ENCODE measurements at regions not wholly inside any gene's neighbourhood (a gene's known extent, or its start where the extent isn't known, plus 50 kb on each side); places are given as distances from the start of the nearest gene placed in this dataset.
"Not testable (repeated sequence)": the region's sequence is repeated elsewhere in the genome, so short reads cannot be mapped to it uniquely, and the experiment has no call there.

GRCh38 chr2:180240774-180241173 is 233.7 kb upstream of the CWC22 start:
- H3K9me3 Mint-ChIP-seq (ENCODE audit: unreplicated experiment), result no peaks in the 10 kb centered on the region
- peaks cover 2% of the 10 kb centered on the region for H3K4me1 Mint-ChIP-seq (ENCODE audit: unreplicated experiment)
- DNase-seq (ENCODE audit: extremely low spot score, unreplicated experiment), result no peak
- H3K27ac Mint-ChIP-seq (ENCODE audit: unreplicated experiment), result no peak overlapping the region
- TF ChIP-seq CTCF (IDR thresholded peaks at IDR 0.05), result peak; percentile 54
- H3K4me3 Mint-ChIP-seq (ENCODE audit: unreplicated experiment), result no peak overlapping the region
- H3K27me3 Mint-ChIP-seq (ENCODE audit: unreplicated experiment), result no peaks in the 10 kb centered on the region
- no peaks in the 10 kb centered on the region for H3K36me3 Mint-ChIP-seq (ENCODE audit: unreplicated experiment)

- TF ChIP-seq CTCF (IDR thresholded peaks at IDR 0.05), result no peak
- no peaks in the 10 kb centered on the region for H3K9me3 Mint-ChIP-seq (ENCODE audit: unreplicated experiment)
- no peaks in the 10 kb centered on the region for H3K36me3 Mint-ChIP-seq (ENCODE audit: unreplicated experiment)
- H3K4me3 Mint-ChIP-seq (ENCODE audit: unreplicated experiment), result no peak overlapping the region
- peaks cover 2% of the 10 kb centered on the region for H3K4me1 Mint-ChIP-seq (ENCODE audit: unreplicated experiment)
- H3K27me3 Mint-ChIP-seq (ENCODE audit: unreplicated experiment), result no peaks in the 10 kb centered on the region
- H3K27ac Mint-ChIP-seq (ENCODE audit: unreplicated experiment), result no peak overlapping the region
- DNase-seq (ENCODE audit: extremely low spot score, unreplicated experiment), result no peak
Observed at GRCh38 chr2:180238729-180239128, 231.6 kb upstream of the CWC22 start.

GRCh38 chr2:180236061-180236460 is 229.0 kb upstream of the CWC22 start:
- H3K4me3 Mint-ChIP-seq (ENCODE audit: unreplicated experiment); H3K36me3 Mint-ChIP-seq (ENCODE audit: unreplicated experiment); DNase-seq (ENCODE audit: extremely low spot score, unreplicated experiment); H3K9me3 Mint-ChIP-seq (ENCODE audit: unreplicated experiment); H3K4me1 Mint-ChIP-seq (ENCODE audit: unreplicated experiment); H3K27me3 Mint-ChIP-seq (ENCODE audit: unreplicated experiment); H3K27ac Mint-ChIP-seq (ENCODE audit: unreplicated experiment): not testable (repeated sequence)

- H3K4me3 Mint-ChIP-seq (ENCODE audit: unreplicated experiment); DNase-seq (ENCODE audit: extremely low spot score, unreplicated experiment); H3K36me3 Mint-ChIP-seq (ENCODE audit: unreplicated experiment); H3K27ac Mint-ChIP-seq (ENCODE audit: unreplicated experiment); H3K27me3 Mint-ChIP-seq (ENCODE audit: unreplicated experiment); H3K4me1 Mint-ChIP-seq (ENCODE audit: unreplicated experiment); H3K9me3 Mint-ChIP-seq (ENCODE audit: unreplicated experiment): not testable (repeated sequence)
Observed at GRCh38 chr2:180235506-180235905, 228.4 kb upstream of the CWC22 start.

- H3K36me3 Mint-ChIP-seq (ENCODE audit: unreplicated experiment); DNase-seq (ENCODE audit: extremely low spot score, unreplicated experiment); H3K4me3 Mint-ChIP-seq (ENCODE audit: unreplicated experiment); H3K4me1 Mint-ChIP-seq (ENCODE audit: unreplicated experiment); H3K27me3 Mint-ChIP-seq (ENCODE audit: unreplicated experiment); H3K27ac Mint-ChIP-seq (ENCODE audit: unreplicated experiment); H3K9me3 Mint-ChIP-seq (ENCODE audit: unreplicated experiment): not testable (repeated sequence)
Observed at GRCh38 chr2:180234991-180235390, 227.9 kb upstream of the CWC22 start.

- no peaks in the 10 kb centered on the region for H3K4me1 Mint-ChIP-seq (ENCODE audit: unreplicated experiment)
- H3K27ac Mint-ChIP-seq (ENCODE audit: unreplicated experiment), result no peak overlapping the region
- H3K27me3 Mint-ChIP-seq (ENCODE audit: unreplicated experiment), result no peaks in the 10 kb centered on the region
- no peaks in the 10 kb centered on the region for H3K36me3 Mint-ChIP-seq (ENCODE audit: unreplicated experiment)
- H3K9me3 Mint-ChIP-seq (ENCODE audit: unreplicated experiment), result no peaks in the 10 kb centered on the region
- DNase-seq (ENCODE audit: extremely low spot score, unreplicated experiment), result no peak
- TF ChIP-seq CTCF (IDR thresholded peaks at IDR 0.05), result no peak
- H3K4me3 Mint-ChIP-seq (ENCODE audit: unreplicated experiment), result no peak overlapping the region
Observed at GRCh38 chr2:180231015-180231414, 223.9 kb upstream of the CWC22 start.

- Mint-ChIP-seq H3K4me1 (ENCODE audit: unreplicated experiment) (no peaks in the 10 kb centered on the region), H3K27me3 (ENCODE audit: unreplicated experiment) (no peaks in the 10 kb centered on the region), H3K27ac (ENCODE audit: unreplicated experiment) (no peak overlapping the region), H3K4me3 (ENCODE audit: unreplicated experiment) (no peak overlapping the region), H3K36me3 (ENCODE audit: unreplicated experiment) (no peaks in the 10 kb centered on the region), H3K9me3 (ENCODE audit: unreplicated experiment) (peaks cover 5% of the 10 kb centered on the region)
- no peak for TF ChIP-seq CTCF (IDR thresholded peaks at IDR 0.05)
- DNase-seq (ENCODE audit: extremely low spot score, unreplicated experiment), result no peak
Observed at GRCh38 chr2:180227461-180227860, 220.4 kb upstream of the CWC22 start.

Data from osteocyte (in vitro differentiated cells).